ENCODE measurements at regions not wholly inside any gene's neighbourhood (a gene's known extent, or its start where the extent isn't known, plus 50 kb on each side); places are given as distances from the start of the nearest gene placed in this dataset.

DNA sequence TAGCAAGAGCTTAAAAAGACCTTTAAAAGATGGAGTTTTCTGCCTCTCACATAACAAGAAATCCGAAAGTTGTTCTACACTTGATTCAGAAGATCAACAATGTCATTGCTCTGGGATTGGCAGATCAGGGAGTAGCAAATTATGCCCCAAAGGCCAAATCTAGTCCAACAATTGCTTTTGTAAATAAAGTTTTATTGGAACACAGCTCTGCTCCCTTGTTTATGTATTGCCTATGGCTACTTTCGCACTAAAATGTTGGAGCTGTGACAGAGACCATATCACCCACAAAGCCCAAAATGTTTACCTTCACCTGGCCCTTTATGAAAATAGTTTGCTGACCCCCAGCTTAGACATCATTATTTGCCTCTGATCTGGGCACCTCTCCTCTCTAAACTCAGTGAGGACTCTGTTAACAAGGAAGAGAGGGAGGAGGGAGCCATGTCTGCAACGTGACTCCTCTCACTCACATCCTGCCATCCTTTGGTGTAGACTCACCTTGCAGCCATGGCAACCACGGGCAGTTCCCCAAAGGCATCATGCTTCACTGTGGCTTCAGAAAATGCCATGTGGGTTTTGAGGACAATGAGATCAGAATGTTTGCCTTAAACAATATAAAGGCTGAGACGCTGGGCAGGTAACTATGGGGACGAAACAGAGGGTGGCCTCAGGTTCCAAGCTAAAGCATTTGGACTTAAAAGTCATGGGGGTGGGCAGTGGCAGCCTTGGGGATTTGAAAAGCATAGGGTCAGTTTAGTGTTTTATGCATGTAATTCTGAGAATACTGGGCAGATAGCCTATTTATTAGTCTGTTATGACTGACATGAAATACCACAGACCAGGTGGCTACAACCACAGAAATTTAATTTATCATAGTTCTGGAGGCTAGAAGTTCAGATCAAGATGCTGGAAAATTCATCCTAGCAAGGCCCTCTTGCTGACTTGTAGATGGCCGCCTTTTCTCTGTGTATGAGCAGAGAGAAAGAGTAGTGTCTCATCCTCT lies 149.7 kb upstream of the TNFAIP3 start:
- DNase-seq (ENCODE audit: low read depth in 1 of 2, low spot score in 2 of 2), result no peak
- no peak for FAIRE-seq
- TF ChIP-seq CREB1 (IDR thresholded peaks at IDR 0.05) (no peak), RFX5 (IDR thresholded peaks at IDR 0.05; ENCODE audit: borderline replicate concordance, low read depth, low read length) (no peak), POLR2AphosphoS5 (IDR thresholded peaks at IDR 0.05; ENCODE audit: low read depth, low read length) (no peak), CTBP2 (IDR thresholded peaks at IDR 0.05; ENCODE audit: borderline replicate concordance, insufficient read depth, insufficient read length, low read length) (no peak), SAP30 (IDR thresholded peaks at IDR 0.05; ENCODE audit: insufficient read depth, insufficient replicate concordance, low read length) (no peak), ZNF274 (IDR thresholded peaks at IDR 0.05; ENCODE audit: borderline replicate concordance, extremely low read depth, low read length) (no peak), BACH1 (IDR thresholded peaks at IDR 0.05; ENCODE audit: low read length) (no peak), SRF (IDR thresholded peaks at IDR 0.05; ENCODE audit: low read depth, low read length) (no peak)
- TF ChIP-seq, protein P1, sequence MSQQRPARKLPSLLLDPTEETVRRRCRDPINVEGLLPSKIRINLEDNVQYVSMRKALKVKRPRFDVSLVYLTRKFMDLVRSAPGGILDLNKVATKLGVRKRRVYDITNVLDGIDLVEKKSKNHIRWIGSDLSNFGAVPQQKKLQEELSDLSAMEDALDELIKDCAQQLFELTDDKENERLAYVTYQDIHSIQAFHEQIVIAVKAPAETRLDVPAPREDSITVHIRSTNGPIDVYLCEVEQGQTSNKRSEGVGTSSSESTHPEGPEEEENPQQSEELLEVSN (IDR thresholded peaks at IDR 0.05), result no peak
- TF ChIP-seq, protein P2, sequence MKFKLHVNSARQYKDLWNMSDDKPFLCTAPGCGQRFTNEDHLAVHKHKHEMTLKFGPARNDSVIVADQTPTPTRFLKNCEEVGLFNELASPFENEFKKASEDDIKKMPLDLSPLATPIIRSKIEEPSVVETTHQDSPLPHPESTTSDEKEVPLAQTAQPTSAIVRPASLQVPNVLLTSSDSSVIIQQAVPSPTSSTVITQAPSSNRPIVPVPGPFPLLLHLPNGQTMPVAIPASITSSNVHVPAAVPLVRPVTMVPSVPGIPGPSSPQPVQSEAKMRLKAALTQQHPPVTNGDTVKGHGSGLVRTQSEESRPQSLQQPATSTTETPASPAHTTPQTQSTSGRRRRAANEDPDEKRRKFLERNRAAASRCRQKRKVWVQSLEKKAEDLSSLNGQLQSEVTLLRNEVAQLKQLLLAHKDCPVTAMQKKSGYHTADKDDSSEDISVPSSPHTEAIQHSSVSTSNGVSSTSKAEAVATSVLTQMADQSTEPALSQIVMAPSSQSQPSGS (IDR thresholded peaks at IDR 0.05; ENCODE audit: low read length), result no peak

More for the DNA sequence above, 149.7 kb upstream of the TNFAIP3 start:
- Histone ChIP-seq H4K91ac (replicated peaks; ENCODE audit: insufficient read length, low read length) (no peak overlapping the region), H4K20me1 (replicated peaks in 1 of 2; ENCODE audit: control insufficient read depth in 1 of 2, insufficient read depth in 2 of 2, low read length in 2 of 2) (no peaks in the 10 kb centered on the region), H2AK5ac (ENCODE audit: low read depth, low read length) (no peak overlapping the region), H3K4me3 (ENCODE audit: extremely low read depth in 1 of 4, insufficient read depth in 2 of 4, low read depth in 3 of 4, low read length in 4 of 4) (no peak overlapping the region), H2BK20ac (ENCODE audit: low read length) (no peak overlapping the region), H3K9me3 (ENCODE audit: insufficient read depth in 2 of 2, low read depth in 1 of 2, low read length in 1 of 2) (no peaks in the 10 kb centered on the region), H3K36me3 (ENCODE audit: control insufficient read depth in 2 of 4, insufficient read depth in 4 of 4, low read length in 3 of 4) (no peaks in the 10 kb centered on the region), H3K9ac (replicated peaks in 1 of 4; ENCODE audit: extremely low read depth in 1 of 4, low read depth in 3 of 4, low read length in 3 of 4) (no peak overlapping the region), H2BK120ac (replicated peaks; ENCODE audit: low read depth, low read length) (no peak overlapping the region), H3K27ac (ENCODE audit: low read depth, low read length) (no peak overlapping the region), H2BK5ac (ENCODE audit: low read depth, low read length) (no peak overlapping the region), H3K27me3 (replicated peaks in 1 of 4; ENCODE audit: control insufficient read depth in 3 of 4, extremely low read depth in 1 of 4, insufficient read depth in 3 of 4, low read length in 3 of 4) (peaks cover 0 to 1% (median 0%) of the 10 kb centered on the region in 4 experiments; a peak in 1 of 7 replicates), H3K79me2 (ENCODE audit: control insufficient read depth in 1 of 2, insufficient read depth in 2 of 2, low read length in 2 of 2) (no peaks in the 10 kb centered on the region), H3K14ac (ENCODE audit: insufficient read length) (no peak overlapping the region), H3K4me1 (replicated peaks in 1 of 4; ENCODE audit: control insufficient read depth in 3 of 4, insufficient read depth in 4 of 4, low read length in 3 of 4) (no peaks in the 10 kb centered on the region), H3K56ac (replicated peaks; ENCODE audit: insufficient read length, low read depth, low read length) (no peak overlapping the region), H2BK15ac (ENCODE audit: low read length) (no peak overlapping the region), H3K18ac (ENCODE audit: extremely low read depth, low read length) (no peak overlapping the region), H4K8ac (ENCODE audit: extremely low read depth, insufficient read depth, low read length) (no peak overlapping the region), H2BK12ac (ENCODE audit: low read depth, low read length) (no peak overlapping the region), H3K23ac (ENCODE audit: insufficient read length) (no peak overlapping the region), H3K79me1 (ENCODE audit: low read depth, low read length) (no peaks in the 10 kb centered on the region), H3K4ac (replicated peaks; ENCODE audit: insufficient read length, low read depth, low read length) (no peak overlapping the region), H2AFZ (ENCODE audit: low read length) (peak overlapping the region; percentile 49; the same call in 1 of the 2 replicates), H3K23me2 (ENCODE audit: low read depth, low read length) (no peaks in the 10 kb centered on the region), H4K5ac (ENCODE audit: insufficient read length, low read depth, low read length) (no peak overlapping the region), H3K4me2 (ENCODE audit: insufficient read depth in 1 of 2, low read depth in 2 of 2, low read length in 2 of 2) (no peak overlapping the region)
- CTCF ChIA-PET (ENCODE audit: partially characterized antibody), result interaction anchor here (0.7 to 3.0 kb wide), 12 partner anchors 9 to 290 kb away, joined by 3 to 15 read pairs (median 4); no protein-coding TSS in a partner anchor
- 87% methylated on average over 7 of the region's 7 CpGs; no CpG with 5 or more reads in 1 of the 2 experiments for WGBS, 2 experiments (ENCODE audit: extremely low coverage in 1 of 2, insufficient coverage in 1 of 2, insufficient read length in 1 of 2, insufficient replicate concordance in 2 of 2, low coverage in 1 of 2, low lambda C conversion rate in 2 of 2, missing lambda C conversion rate in 1 of 2)
- POLR2A ChIA-PET (ENCODE audit: partially characterized antibody), result no interaction called here

Data from H1 (cell line).